GM19324 (cell line): ENCODE measurements at regions not wholly inside any gene's neighbourhood (a gene's known extent, or its start where the extent isn't known, plus 50 kb on each side); places are given as distances from the start of the nearest gene placed in this dataset.
"Not testable (repeated sequence)": the region's sequence is repeated elsewhere in the genome, so short reads cannot be mapped to it uniquely, and the experiment has no call there.

Source experiments
- ATAC-seq: cut with Tn5 transposase; IDR thresholded peaks from one replicate; pipeline ENCODE4 v1.9.1; 2021; ENCODE audit warnings: mild to moderate bottlenecking, moderate library complexity; ENCODE audit not compliant: unreplicated experiment, low FRiP score

DNA sequence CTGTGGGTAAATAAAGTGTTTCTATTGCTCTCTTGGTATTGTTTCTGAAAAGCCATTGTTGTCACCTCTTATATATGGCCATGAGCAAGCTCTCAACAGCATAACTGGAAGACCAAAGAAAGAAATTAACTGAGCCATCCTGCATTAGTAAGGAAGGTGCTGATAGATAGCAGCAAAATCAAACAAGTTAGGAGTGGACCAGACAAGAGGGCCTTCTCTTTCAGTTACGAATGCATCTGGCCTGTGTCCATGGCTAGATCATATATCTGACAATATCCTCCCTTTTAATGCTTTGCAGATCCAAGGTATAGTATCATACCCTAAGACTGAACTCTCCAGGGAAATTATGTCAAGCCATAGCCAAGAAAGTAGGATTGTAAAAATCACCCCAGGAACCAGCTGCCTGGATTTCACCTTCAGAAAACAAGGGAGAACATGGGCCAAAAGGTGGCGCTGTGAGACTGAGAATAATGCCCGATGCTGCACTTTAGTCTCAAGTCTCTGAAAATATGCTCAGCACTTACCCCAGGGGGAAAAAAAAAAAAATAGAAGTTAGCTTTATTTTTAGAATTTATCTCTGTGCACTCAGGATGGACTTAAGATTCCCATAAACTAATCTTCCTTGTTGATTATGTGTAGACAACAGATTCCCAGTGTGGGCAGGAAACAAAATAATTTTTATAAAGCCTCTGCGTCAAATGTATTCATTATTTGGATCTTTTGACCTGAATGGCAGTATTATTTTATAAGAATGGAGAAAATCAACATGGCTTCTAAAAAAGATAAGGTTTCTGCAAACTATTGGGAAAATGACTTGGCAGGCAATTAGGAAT, 415.1 kb downstream of the ETS1 start:
- ATAC-seq = no peak

DNA sequence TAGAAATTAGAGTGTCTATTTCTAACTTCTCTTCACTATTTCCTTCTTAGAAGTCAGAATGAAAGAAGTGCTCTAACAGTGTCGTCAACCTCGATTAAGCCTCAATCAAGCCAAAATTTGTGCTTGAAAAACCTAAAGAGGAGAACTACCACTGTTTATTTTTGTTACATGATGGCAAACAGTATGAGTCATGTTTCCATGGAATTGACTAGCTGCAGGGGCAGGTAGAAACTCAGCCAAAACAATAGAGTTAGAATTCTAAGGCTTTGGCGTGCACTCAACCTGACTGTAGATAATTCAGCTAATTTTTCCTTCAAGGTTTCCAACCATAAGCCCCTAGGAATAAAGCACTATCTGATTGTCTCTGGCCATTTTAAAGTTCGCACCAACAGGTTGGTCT, 415.9 kb downstream of the ETS1 start:
- no peak for ATAC-seq

- no peak for ATAC-seq
These were observed 421.8 kb downstream of the ETS1 start for GRCh38 chr11:128165572-128165971.

- no peak for ATAC-seq
These were observed 423.1 kb downstream of the ETS1 start for GRCh38 chr11:128164080-128164741.

DNA sequence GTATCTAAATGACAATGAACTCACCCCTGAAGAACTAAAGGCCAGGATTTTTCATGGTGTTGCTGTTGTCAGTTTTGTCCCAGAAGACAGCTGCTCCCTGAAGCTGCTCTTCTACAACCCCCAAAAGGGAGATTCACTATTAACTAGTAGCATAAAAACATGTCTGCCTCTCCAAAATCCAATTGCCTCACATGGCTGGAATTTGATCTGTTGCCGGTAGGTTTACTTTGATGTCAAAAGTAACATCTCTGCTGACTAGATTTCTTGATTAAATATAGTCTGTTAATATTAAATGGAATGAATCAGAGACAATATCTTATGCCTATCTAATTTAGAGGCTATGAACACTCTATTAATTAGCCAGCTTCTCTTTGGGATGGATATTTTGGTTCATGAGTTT, 425.4 kb downstream of the ETS1 start:
- ATAC-seq = no peak

GRCh38 chr11:128161436-128161835, 425.9 kb downstream of the ETS1 start:
- ATAC-seq = no peak

- ATAC-seq = no peak
These were observed 428.5 kb downstream of the ETS1 start for GRCh38 chr11:128158860-128159259.

DNA sequence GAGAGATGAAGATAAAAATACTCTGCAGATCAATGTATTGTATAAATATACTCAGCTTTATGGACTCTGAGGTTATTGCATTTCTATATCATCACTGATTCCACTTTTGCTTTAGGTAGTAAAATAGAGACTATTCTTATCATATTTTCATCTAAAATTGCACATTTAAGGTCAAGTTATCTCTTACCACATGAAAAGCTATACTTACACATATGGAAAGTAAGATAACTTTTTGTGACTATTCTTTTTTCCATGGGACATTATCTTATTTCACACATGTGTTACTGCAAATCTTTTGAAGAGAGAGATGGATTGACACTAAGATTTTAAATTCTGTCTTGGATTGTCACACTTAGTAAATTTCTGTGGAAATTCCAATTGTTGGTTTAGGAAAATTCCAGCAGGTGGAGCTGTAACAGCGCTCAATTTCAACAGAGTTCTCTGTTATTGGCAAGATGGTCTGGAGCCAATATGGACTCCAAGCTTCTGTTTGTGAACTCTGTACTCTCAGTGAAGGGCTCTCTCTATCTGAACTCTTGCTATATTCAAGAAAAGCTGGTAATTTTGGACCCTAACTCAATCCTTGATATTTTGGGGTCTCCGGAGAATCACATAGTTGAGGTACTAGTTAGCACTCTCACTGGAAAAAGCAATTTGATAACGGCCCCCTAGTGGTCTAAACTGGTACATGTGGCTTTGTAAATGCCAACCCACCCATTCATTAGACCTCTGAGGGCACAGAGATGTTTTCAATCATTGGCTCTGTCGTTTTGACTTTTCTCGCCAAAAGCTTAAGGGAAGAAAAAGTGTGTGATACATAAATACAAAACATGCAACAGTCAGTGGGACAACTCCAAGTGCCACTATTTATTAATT, 429.7 kb downstream of the ETS1 start:
- peak; percentile 68 for ATAC-seq

- no peak for ATAC-seq
These were observed 430.9 kb downstream of the ETS1 start for GRCh38 chr11:128156486-128156885.

GRCh38 chr11:128155590-128155989, 431.8 kb downstream of the ETS1 start:
- ATAC-seq = no peak

DNA sequence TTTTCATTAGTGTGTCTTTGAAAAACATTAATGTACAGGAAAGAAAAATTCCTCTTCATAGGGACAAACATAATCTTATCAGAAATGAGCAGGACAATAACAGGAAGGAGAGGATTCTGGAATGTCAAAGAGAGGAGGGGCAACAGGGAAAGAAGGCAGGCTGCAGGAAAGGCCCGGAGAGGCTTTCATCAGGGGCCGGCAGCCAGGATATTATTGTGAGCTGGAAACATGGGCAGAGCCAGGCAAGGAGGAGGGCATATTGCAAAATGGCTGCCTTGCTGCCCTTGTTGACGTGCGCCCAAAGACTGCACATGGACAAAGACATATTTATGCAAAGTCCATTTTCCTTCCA, 433.7 kb downstream of the ETS1 start:
- no peak for ATAC-seq

DNA sequence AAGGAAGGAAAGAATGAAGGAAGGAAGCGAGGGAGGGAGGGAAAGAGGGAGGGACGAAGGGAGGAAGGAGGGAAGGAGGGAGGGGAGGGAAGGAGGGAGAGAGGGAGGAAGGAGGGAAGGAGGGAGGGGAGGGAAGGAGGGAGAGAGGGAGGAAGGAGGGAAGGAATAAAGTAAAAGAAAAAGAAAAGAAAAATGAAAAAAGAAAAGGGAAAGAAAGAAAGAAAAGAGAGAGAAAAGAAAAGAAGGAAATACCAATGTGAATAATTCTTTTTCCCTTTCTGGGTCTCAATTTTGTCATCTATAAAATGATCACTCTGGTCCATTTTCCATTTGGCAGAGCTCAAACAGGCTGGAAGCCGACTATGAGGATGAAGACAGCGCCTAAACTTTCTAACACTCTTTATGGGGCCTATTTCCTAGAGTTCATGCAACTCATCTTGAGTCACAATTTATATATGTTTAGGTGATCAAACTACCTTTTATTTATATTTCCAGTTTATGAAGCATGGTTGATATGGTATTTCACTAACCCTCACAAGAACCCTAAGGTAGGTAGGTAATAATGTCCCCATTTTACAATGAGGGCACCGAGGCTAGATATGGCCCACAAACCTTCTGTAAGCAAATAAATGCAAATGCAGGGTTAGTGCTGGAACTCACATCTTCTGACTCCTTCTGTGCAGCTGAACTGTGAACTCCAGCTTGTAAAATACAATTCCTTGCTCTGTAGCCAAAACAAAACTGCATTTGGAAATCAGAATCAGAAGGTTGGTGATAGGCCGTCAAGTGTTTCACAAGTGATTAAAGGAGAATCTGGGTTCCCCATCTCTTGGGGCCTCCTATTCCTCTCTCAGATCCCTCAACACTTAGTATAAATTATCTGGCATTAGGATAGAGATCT, 434.3 kb downstream of the ETS1 start:
- no peak for ATAC-seq

GRCh38 chr11:128151780-128152179, 435.6 kb downstream of the ETS1 start:
- no peak for ATAC-seq

- ATAC-seq = no peak
These were observed 436.0 kb downstream of the ETS1 start for GRCh38 chr11:128151338-128151737.

- no peak for ATAC-seq
These were observed 439.1 kb downstream of the ETS1 start for GRCh38 chr11:128148208-128148607.

GRCh38 chr11:128146926-128147605, 440.3 kb downstream of the ETS1 start:
- ATAC-seq = no peak

GRCh38 chr11:128140293-128140692, 447.1 kb downstream of the ETS1 start:
- not testable (repeated sequence) for ATAC-seq

DNA sequence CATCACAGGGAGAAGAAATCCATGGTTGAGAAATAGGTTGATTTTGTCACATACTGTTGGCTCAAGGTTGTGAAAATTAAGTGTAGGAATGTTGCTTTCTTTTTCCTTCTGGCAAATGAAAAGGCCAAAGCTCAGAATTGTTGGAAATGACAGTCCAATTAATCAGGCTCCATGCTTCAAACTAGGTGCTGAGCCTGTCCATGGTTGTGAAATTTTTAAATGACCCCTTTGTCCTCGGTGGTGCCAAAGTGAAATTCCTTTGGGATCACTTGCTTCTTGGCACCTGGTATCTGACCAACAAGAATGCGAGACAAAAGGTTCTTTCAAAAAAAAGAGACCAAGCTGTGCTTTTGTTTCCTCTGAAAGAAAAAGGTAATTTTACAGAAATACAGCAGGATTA, 451.9 kb downstream of the ETS1 start:
- no peak for ATAC-seq

GRCh38 chr11:128133501-128133900, 453.9 kb downstream of the ETS1 start:
- no peak for ATAC-seq

DNA sequence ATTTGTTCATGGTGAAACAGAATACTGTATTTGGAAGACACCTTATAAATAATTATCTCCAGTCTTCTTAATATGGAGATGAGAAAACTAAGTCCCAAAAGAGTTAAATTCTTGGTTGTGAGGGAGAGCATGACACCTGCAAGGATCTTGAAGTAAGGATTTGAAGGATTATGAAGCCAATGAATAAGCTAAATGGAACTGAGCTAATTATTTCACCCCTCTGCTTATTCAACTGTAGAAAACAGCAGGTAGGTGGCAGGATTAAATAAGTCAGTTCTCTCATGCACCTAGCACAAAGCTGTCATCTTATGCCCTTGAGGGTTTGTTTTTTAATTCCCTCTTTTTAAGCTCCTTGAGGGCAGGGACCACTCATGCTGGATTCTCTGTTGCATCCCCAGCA, 457.3 kb downstream of the ETS1 start:
- no peak for ATAC-seq
